Stromal cell of bone marrow (primary cell): ENCODE measurements at regions not wholly inside any gene's neighbourhood (a gene's known extent, or its start where the extent isn't known, plus 50 kb on each side); places are given as distances from the start of the nearest gene placed in this dataset.
"Not testable (repeated sequence)": the region's sequence is repeated elsewhere in the genome, so short reads cannot be mapped to it uniquely, and the experiment has no call there.

ENCODE experiments used
- DNase-seq: peaks from one replicate; pipeline ENCODE4 v3.0.0-alpha.2; 2012; ENCODE audit warnings: low read depth

DNA sequence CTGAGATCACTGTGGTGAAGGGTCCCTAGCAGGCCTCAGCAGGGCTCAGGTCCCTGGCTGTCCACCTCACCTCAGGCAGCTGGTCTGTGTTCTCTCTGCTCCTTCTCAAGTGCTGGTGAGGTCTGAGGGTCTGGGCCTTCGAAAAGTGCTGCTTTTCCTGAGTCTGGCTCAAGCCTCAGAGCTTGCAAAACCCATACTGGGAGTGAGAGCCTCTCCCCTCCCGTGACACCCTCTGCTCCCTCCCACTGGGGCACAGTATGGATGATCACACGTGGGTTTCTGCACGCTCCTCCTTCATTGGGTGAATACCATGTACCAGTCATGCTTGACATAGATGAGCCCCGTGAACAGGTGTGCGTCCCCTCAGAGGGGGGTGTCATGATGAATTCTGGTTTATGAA is 73.3 kb upstream of the WASF3 start:
- DNase-seq: no peak

- DNase-seq: no peak
Measured at GRCh38 chr13:26485288-26485687, 72.2 kb upstream of the WASF3 start.

- DNase-seq: no peak
Measured at GRCh38 chr13:26485786-26486185, 71.7 kb upstream of the WASF3 start.

DNA sequence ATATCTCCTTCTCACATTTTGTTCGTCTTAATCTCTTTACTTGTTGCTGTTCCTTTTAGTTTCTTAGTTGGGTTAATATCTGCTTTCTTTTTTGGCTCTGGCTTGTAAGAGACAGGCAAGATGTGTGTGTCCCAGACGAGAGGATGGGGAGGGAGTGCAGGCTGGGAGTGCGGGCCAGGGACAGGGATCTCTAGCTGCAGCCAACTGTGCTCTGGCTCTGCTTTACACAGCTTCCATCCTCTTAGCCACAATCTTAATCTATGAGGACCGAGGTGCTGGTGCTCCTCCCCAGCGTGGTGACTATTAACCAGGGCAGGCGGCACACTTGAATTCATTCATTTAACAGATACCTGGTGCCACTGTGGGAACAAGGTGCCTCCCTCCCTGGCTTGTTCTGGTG is 70.9 kb upstream of the WASF3 start:
- no peak for DNase-seq

GRCh38 chr13:26487781-26488180 is 69.7 kb upstream of the WASF3 start:
- DNase-seq: no peak

DNA sequence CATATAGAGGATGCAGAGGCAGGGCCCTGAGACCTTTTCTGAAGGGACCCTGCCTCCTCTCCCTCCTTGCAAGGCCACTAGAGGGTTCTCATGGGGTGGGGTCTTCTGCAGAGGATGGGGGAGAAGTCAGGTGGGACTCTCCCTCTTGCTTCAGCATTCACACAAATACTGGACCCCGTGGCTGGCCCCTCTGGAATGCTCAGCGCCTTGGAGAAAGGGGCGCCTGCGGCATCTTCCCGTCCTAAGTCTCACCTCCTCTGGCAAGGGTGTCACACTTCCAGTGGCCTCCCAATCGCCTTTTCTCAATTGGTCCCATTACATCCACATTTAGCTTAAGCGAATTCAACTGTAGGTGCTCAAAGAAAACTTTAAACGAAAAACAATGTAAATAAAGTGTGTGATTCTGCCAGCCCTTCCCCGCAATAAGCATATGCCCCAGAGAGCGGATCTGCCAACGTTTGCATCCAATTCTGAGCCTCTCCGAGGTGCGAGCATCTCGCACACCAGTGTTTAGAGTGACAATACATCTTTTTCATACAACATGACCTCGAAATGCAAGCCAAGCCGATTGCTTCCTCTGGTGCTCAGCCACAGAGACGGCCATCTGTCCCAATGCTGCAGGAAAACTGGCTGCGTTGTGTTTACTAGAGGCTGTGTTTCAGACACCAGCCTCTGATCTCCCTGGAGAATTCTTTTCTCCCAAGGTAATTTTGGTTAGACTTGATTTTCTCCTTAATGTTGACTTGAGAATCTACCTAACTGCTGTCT is 69.1 kb upstream of the WASF3 start:
- DNase-seq: no peak

DNA sequence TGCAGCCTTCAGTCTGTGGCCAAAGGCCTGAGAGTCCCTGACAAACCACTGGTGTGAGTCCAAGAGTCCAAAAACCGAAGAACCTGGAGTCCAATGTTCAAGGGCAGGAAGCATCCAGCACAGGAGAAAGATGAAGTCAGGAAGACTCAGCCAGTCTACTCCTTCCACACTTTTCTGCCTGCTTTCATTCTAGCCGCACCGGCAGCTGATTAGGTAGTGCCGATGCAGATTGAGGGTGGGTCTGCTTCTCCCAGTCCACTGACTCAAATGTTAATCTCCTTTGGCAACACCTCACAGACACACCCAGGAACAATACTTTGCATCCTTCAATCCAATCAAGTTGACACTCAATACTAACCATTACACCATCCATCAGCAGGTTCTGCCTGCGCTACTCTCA is 65.2 kb upstream of the WASF3 start:
- not testable (repeated sequence) for DNase-seq

- no peak for DNase-seq
Measured at GRCh38 chr13:26494571-26495195, 62.8 kb upstream of the WASF3 start.

- no peak for DNase-seq
Measured at GRCh38 chr13:26495750-26496149, 61.7 kb upstream of the WASF3 start.

DNA sequence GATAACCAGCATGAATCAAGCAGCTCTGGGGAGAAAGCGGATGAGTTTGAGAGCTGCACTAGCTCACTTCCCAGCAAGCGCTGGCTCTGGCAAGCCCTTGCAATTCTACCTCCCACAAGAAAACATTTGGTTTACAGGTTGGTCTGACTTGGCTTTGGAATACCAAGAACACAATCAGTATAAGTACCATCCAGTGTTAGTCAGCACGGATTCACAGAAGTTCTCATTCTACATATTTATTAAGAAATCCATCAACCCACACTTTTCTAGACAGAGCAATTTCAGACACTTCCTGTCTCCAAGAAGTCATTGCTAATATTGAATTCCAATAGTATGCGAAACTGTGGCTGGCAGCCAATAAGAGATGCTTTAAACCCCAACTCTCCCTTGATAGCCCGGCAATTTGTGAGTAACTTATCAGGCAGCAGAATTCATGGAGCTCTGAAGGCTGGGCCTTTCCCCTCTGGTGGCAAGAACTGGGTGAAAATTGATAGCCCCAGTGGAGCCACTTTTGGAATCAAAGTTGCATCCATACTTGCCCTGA is 59.4 kb upstream of the WASF3 start:
- peak; percentile 95 for DNase-seq

- peak; percentile 44 for DNase-seq
Measured at GRCh38 chr13:26498656-26499601, 58.6 kb upstream of the WASF3 start.

DNA sequence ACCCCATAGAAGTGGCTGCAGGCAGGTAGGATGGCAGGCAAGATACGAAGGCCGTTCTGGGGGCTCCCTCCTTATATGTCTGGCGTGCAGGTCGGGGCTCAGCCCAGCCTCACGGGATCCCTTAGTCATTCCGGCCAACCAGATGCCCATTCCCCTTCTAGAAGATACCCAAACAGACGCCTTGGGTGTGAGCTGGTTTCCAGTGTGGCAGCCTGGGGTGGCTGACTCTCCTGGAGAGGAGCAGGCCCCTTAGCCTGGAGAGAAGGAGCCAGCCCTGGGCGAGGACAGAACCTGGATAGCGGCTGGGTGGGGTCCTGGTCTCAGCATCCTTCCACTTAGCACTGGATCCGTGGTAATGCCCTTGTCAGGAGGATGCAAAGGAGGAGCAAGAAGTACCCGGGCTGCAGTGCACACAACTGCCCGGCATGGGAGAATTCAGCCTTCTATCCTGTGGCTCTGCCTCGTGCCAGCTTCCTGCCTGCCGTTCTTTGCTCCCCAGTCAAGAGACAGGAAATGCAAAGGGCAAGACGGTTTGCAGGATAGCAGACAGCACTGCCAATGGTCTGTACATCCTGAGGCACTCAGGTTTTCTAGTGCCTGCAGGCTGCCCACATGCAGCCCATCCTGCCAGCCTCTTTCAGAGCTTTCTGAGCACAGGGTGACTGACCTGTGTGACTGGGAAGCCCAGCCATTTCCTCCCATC is 56.7 kb upstream of the WASF3 start:
- DNase-seq: no peak

DNA sequence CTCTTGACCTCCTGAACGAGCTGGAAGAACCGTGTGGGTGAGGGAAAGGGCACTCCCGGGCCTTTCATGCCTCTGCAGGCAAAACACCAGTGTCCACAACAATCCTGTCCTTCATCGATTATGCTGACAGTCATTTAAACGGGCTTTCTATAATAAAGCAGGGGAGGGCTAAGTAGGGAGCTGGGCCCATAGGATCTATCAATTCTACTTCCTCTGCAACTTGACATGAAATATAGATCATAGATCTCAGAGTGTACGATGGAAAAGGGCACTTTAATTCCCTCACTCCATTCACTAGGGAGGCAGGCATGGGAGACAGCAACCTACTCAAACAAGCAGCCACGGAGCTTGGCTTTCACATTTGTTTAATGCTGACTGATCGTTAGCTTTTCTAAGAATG is 55.8 kb upstream of the WASF3 start:
- DNase-seq: no peak

GRCh38 chr13:26502826-26503225 is 54.7 kb upstream of the WASF3 start:
- DNase-seq: peak; percentile 78

DNA sequence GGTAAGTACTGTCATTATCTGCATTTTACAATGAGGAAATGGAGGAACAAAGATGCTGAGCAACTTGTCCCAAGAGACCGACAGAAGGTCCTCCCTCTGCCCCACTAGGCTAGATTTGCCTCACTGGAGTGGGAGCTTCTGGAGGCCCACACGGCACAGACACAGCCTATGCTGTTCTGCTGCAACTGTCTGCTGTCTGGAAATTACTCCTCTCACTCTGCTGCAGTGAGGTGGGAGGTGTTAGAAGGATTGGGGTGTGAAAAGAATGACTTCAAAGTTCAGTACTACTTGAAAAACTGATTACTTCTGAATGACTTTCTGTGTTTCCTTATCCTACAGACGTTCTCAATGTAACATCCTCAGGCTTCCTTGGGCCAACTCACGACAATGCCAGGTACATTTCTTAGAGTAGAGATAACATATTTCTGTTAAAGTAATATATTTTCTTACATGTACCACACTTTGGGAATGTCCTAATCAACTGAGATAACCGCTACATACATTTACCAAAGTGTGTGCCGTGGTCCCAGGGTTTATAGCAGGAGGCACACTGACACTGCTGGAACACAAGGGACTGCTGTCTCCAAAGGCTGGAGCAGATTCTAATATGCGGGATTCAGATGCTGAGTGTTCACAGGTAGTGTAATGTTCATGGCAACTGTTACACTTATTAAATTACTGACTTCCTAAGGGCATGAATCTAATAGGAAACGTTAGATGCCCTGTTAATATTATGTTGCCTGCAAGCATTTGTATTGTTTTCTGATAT is 53.5 kb upstream of the WASF3 start:
- no peak for DNase-seq
